GM18868 (cell line): ENCODE measurements at regions not wholly inside any gene's neighbourhood (a gene's known extent, or its start where the extent isn't known, plus 50 kb on each side); places are given as distances from the start of the nearest gene placed in this dataset.

Experiments
- ATAC-seq: cut with Tn5 transposase; IDR thresholded peaks from one replicate; pipeline ENCODE4 v1.9.1; 2021; ENCODE audit warnings: mild to moderate bottlenecking, moderate library complexity; ENCODE audit not compliant: unreplicated experiment

DNA sequence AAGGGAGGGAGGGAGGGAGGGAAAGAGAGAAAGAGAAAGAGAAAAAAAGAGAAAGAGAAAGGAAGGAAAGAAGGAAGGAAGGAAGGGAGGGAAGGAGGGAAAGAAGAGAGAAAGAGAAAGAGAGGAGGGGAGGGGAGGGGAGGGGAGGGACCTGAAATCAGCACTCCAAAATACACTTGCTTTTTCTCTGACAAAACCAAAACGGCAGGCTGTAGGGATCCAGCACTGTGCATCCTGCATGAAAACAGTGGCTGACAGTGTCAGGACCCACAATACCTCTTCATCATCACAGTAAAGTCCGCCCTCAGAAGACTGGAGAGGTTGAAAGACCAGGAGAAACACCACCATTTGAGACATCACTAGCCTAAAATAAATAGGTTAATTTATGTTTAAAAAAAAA is 156.0 kb upstream of the SOD1 start:
- no peak for ATAC-seq

GRCh38 chr21:31502537-31503143 is 156.9 kb upstream of the SOD1 start:
- ATAC-seq: no peak

DNA sequence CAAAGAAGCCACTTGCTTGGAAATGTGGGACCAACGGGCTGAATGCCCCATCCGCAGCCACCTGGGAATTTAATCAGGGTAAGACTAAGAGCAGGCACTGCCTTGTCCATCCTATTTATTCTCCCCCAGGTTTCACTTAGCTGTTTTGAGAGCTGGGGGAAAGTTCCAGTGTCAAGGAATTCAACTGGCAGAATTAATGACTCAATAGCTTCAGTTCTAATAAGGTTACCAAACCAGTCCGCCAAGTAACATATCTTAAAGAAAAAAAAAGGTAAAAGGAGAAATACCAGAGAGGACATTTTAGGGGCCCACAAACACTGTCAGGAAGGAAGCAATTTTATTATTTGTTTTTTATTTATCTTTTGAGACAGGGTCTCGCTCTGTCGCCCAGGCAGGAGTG is 157.6 kb upstream of the SOD1 start:
- ATAC-seq: no peak

DNA sequence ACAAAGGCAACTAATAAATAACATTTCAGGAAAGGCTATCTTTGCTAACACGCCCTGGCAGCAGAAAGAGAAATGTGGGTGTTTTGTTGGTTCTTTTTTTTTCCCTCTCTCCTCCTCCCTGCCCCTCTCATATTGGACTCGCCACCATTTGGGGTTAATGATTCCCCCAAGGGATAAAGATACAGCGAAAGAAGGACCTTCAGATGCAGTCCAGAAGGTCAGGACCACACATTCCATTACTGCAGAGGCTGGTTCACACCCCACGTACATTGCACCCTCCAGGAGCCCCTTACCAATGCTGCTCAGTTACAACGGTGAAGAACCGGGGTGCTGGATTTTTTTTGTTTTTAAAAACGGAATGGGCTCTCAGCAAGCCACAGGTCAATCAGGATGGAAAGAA is 156.9 kb upstream of the TIAM1 start:
- no peak for ATAC-seq

DNA sequence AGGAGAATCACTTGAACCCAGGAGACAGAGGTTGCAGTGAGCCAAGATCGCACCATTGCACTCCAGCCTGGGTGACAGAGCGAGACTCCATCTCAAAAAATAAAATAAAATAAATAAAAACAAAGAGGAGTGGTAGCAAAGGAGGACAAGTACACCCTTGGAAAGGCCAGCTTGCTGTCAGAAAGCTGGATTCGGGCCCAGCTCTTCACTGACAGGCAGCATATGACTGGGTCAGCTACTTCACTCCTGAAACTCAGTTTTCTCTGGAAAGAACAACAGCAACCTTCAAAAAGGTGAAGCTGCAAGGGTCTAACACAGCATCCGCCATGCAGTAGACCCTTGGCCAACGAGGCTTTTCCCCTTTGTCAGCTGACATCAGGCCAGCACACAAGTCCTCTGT is 156.0 kb upstream of the TIAM1 start:
- ATAC-seq: no peak

GRCh38 chr21:31498985-31499384 is 154.9 kb upstream of the TIAM1 start:
- ATAC-seq: no peak

GRCh38 chr21:31497914-31498313 is 153.9 kb upstream of the TIAM1 start:
- ATAC-seq: no peak

- no peak for ATAC-seq
Measured at GRCh38 chr21:31493350-31493880, 149.4 kb upstream of the TIAM1 start.

DNA sequence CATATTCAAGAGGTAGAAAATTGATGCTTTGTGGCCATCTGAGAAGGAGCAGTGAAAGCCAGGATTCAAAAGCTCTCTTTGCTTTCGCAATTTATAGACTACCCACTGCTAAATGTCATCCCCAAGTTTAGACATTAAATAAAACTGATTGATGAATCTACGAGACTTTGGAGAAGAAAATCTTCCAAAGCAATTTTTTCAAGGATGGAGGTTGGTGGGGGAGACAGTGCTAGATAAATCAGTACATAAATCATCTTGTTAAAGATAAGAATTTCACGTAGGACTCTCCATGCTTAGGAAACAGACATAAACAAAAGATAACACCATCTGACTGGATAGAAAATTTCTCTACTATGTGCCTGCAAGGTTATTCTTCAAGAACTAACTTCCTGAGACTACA is 147.6 kb upstream of the TIAM1 start:
- no peak for ATAC-seq

DNA sequence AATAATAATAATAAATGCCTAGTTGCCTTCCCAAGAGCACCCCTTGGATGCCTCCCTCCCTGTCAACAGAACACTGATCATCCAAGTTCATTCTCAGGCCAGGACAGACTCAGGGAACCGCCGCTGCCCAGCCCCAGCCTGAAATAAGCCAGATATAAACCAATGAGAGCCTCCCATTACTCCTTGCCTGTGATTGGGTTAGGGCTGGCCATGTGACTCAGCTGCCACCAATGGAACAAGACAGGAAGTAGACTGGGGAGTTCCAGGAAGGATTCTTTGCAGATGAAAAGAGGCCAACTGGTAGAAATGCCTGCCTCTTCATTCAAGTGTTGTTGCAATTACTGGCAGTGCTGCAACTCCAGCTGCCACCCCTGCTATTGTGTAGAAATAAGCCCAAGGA is 146.4 kb upstream of the TIAM1 start:
- ATAC-seq: no peak

DNA sequence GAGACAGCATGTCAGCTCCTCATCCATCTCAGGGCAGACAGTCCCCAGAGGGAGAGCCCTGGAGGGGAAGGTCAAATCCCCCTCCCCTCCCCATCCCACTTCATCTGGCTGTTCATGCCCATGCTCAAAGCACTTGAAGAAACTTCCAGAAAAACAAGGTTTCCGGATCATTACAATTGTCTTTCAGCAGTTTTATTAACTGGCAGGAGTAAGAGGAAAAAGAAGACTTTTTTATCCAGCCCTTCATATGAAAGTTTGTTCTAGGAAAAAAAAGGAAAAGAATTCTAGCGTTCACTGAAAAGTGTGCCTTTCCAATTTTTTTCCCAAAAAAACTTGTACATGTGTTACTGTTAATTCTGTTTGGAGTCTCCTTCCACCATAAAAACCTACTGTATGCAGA is 145.7 kb upstream of the TIAM1 start:
- ATAC-seq: no peak

DNA sequence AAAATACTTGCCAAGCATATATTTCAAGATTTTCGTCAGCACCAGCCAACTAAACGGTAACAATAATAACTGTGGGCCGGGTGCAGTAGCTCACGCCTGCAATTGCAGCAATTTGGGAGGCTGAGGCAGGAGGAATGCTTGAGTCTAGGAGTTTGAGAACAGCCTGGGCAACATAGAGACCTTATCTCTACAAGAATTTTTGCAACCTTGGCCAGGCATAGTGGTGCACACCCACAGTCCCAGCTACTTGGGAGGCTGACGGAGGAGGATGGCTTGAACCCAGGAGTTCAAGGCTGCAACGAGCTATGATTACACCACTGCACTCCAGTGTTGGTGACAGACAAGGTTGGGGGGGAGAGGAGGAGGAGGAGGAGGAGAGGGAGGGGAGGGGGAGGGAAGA is 145.0 kb upstream of the TIAM1 start:
- ATAC-seq: no peak

GRCh38 chr21:31484219-31484618 is 140.2 kb upstream of the TIAM1 start:
- ATAC-seq: no peak

DNA sequence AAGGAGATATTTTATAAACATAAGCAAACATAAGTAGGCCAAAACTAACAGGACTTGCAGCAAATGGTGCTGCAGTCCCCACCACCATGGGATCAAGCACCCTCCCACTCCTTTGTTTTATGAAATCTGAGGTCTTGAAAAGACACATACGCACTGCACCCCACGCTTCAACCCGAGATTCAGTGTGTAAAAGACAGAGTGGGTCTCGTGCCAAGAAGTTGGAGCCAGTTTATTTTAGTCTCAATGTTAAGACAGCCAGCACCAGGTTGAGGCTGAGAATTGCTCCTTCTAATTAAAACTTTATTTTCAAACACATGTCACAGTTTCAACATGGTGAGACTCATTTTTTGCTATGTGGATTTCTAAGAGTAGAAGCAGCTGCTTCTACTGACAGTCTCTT is 139.1 kb upstream of the TIAM1 start:
- ATAC-seq: no peak

DNA sequence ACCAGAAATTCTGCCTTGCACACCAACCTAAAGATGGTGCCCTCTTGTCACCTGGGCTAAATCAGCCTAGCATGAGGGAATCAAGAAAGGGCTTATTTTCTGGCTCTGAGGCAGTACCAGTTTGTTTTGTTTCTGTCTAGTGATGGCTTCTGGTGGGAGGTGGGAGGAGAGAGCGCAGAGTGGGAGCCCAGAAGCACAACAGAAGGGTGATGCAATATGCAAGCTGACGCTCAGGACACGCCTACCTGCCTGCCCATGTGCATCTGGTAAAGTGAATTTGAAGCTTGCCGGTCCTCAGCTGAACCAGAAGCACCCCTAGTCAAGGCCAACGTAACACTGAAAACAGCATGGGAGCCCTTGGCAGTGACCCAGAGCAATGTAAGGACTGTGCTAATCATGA is 138.4 kb upstream of the TIAM1 start:
- ATAC-seq: no peak

DNA sequence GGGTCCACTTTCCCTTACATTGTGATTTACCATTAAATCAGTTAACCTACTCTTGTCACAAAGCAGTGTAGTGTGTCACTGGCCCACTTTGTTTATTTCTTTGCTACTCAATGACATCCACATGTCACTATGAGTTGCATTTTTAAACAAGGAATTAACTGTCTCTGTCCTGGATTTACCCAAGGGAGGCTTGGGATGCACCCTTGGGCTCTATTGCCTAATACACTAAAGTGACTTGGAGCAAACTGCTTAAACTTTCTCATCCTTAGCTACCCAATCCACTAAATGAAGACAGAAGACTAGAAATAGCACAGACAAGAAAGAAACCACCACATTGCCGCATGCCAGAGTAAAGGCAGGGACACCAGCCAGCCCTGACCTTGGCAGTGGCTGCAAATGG is 136.2 kb upstream of the TIAM1 start:
- no peak for ATAC-seq

DNA sequence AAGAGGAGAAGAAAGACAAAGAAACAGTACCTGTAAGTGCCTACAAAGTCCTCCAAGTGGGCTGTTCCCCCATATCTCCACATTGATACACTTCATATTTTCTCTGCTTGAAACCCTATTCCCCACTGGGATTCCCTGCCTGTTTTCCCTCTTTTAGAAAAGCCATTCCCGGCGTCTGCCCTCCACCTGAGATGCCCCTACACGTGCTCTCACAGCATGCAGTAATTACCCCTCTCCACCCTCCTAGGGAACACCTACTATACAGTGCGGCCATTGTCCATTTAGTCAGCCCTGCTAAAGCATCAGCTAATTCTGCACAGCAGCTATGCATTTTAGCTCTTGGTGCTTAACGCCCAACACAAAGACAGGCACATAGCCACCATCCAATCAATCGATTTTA is 135.7 kb upstream of the TIAM1 start:
- ATAC-seq: no peak

DNA sequence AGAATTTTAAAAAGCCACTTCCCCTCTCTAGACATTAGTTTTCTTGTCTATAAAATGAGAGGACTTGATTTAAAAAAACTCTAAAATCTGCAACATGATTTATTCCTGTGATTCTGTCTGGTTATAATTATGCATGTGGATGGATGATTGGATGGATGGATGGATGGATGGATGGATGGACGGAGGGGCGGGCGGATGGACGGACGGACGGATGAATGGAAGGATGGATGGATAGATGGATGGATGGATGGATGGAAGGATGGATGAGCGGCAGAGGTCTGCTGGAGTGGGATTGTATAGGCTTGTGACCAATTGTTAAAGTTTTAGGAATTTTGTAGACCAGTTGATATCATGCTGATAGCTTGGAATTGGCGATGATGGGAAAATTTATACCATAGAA is 135.2 kb upstream of the TIAM1 start:
- ATAC-seq: no peak

GRCh38 chr21:31476263-31477022 is 132.4 kb upstream of the TIAM1 start:
- no peak for ATAC-seq

- ATAC-seq: no peak
Measured at GRCh38 chr21:31475223-31475622, 131.2 kb upstream of the TIAM1 start.

DNA sequence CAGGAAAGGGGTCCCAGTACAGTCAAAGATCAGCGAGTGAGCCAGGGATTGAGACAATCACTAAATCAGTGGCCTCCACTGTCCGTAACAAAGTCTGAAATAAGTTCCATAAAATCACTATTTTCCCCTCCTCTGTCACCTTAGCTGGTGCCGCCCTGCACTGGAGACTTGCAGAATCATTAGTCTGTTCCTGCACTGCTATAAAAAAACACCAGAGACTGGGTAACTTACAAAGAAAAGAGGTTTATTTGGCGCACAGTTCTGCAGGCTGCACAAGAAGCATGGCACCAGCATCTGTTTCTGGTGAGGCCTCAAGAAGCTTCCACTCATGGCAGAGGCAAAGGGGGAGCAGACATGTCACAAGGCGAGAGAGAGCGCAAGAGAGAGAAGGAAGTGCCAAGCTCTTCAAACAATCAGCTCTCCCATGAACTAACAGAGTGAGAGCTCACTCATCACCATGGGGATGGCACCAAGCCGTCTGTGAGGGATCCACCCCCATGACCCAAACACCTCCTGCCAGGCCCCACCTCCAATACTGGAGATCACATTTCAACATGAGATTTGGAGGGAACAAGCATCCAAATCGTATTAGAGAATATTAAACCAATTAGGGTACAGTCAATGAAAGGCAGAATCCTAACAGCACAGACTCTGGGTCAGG is 129.8 kb upstream of the TIAM1 start:
- no peak for ATAC-seq

- no peak for ATAC-seq
Measured at GRCh38 chr21:31471865-31472264, 127.8 kb upstream of the TIAM1 start.
